GM12878 (cell line): ENCODE measurements at regions not wholly inside any gene's neighbourhood (a gene's known extent, or its start where the extent isn't known, plus 50 kb on each side); places are given as distances from the start of the nearest gene placed in this dataset.

Experiments used
- CHD1 ChIP-seq: IDR thresholded peaks from 2 replicates; pipeline ENCODE4 v1.6.1; 2012; ENCODE audit warnings: low read depth, low read length, improper control_type of control experiment
- CTCF ChIP-seq, 3 experiments: IDR thresholded peaks in 2 of 3; conservative IDR thresholded peaks in 1 of 3; 2 replicates each; pipeline ENCODE4 v1.5.1; 2011; ENCODE audit warnings: low read depth in 3 of 3, low read length in 3 of 3, mild to moderate bottlenecking in 3 of 3, control low read depth in 2 of 3, moderate library complexity in 2 of 3, inconsistent platforms in 1 of 3, mixed read lengths in 1 of 3; ENCODE audit not compliant: control insufficient read depth in 2 of 3, insufficient read depth in 1 of 3; ENCODE audit errors: extremely low read depth in 1 of 3
- EGR1 ChIP-seq, 2 experiments: IDR thresholded peaks; 1 replicate in 1 of 2; 2 replicates in 1 of 2; pipeline ENCODE4 v1.6.1; 2011 to 2012; ENCODE audit warnings: low read depth in 2 of 2, low read length in 2 of 2, borderline replicate concordance in 1 of 2, mild to moderate bottlenecking in 1 of 2, moderate library complexity in 1 of 2
- EP300 ChIP-seq, 2 experiments: fragments of 150-350 bp in 1 of 2; IDR thresholded peaks; 2 replicates each; pipeline ENCODE4 v1.6.1; 2011 to 2012; ENCODE audit warnings: low read depth in 2 of 2, low read length in 2 of 2, borderline replicate concordance in 1 of 2, improper control_type of control experiment in 1 of 2, inconsistent platforms in 1 of 2; ENCODE audit not compliant: control insufficient read depth in 1 of 2
- HDAC2 ChIP-seq: fragments of 200-600 bp; sonication (generic); IDR thresholded peaks from 2 replicates; pipeline ENCODE4 v1.6.1; 2017
- PML ChIP-seq: IDR thresholded peaks from 2 replicates; pipeline ENCODE4 v1.6.1; 2012; ENCODE audit warnings: low read length, inconsistent platforms
- POLR2A ChIP-seq: IDR thresholded peaks from 2 replicates; pipeline ENCODE4 v1.6.1; 2011; ENCODE audit warnings: low read depth, mild to moderate bottlenecking, low read length
- SMAD1 ChIP-seq: fragments of 450-650 bp; IDR thresholded peaks from 2 replicates; pipeline ENCODE4 v1.6.1; 2018; ENCODE audit warnings: mild to moderate bottlenecking, low read depth; ENCODE audit not compliant: partially characterized antibody
- ZNF622 ChIP-seq: fragments of 450-650 bp; IDR thresholded peaks from 2 replicates; pipeline ENCODE4 v1.6.1; 2017; ENCODE audit warnings: mild to moderate bottlenecking, inconsistent platforms
- TF ChIP-seq, protein P1 (sequence below): fragments of 150-350 bp; IDR thresholded peaks from 2 replicates; pipeline ENCODE4 v1.6.1; 2016; ENCODE audit warnings: low read depth, low read length

- TF ChIP-seq PML = no peak
- TF ChIP-seq, protein P1, sequence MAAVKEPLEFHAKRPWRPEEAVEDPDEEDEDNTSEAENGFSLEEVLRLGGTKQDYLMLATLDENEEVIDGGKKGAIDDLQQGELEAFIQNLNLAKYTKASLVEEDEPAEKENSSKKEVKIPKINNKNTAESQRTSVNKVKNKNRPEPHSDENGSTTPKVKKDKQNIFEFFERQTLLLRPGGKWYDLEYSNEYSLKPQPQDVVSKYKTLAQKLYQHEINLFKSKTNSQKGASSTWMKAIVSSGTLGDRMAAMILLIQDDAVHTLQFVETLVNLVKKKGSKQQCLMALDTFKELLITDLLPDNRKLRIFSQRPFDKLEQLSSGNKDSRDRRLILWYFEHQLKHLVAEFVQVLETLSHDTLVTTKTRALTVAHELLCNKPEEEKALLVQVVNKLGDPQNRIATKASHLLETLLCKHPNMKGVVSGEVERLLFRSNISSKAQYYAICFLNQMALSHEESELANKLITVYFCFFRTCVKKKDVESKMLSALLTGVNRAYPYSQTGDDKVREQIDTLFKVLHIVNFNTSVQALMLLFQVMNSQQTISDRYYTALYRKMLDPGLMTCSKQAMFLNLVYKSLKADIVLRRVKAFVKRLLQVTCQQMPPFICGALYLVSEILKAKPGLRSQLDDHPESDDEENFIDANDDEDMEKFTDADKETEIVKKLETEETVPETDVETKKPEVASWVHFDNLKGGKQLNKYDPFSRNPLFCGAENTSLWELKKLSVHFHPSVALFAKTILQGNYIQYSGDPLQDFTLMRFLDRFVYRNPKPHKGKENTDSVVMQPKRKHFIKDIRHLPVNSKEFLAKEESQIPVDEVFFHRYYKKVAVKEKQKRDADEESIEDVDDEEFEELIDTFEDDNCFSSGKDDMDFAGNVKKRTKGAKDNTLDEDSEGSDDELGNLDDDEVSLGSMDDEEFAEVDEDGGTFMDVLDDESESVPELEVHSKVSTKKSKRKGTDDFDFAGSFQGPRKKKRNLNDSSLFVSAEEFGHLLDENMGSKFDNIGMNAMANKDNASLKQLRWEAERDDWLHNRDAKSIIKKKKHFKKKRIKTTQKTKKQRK = no peak
- no peak for TF ChIP-seq POLR2A
- no peak for TF ChIP-seq EGR1 (IDR thresholded peaks at IDR 0.05; ENCODE audit: borderline replicate concordance in 1 of 2, low read depth in 2 of 2, low read length in 2 of 2)
- TF ChIP-seq ZNF622 = no peak
- no peak for TF ChIP-seq CHD1
- no peak for TF ChIP-seq SMAD1
- no peak for TF ChIP-seq CTCF (IDR thresholded peaks at IDR 0.05 in 2 of 3, conservative IDR thresholded peaks at IDR 0.05 in 1 of 3; ENCODE audit: control insufficient read depth in 2 of 3, extremely low read depth in 1 of 3, insufficient read depth in 1 of 3, low read depth in 3 of 3, low read length in 3 of 3)
- no peak for TF ChIP-seq EP300 (IDR thresholded peaks at IDR 0.05; ENCODE audit: borderline replicate concordance in 1 of 2, control insufficient read depth in 1 of 2, low read depth in 2 of 2, low read length in 2 of 2)
- TF ChIP-seq HDAC2 = no peak
Measured at GRCh38 chr12:32995623-32996022, 99.0 kb upstream of the PKP2 start.
